Tibial nerve (tissue), 4 donors: ENCODE measurements at regions not wholly inside any gene's neighbourhood (a gene's known extent, or its start where the extent isn't known, plus 50 kb on each side); places are given as distances from the start of the nearest gene placed in this dataset.

Experiments used
- DNase-seq, 2 donors: peaks; one replicate each; pipeline ENCODE4 v3.0.0-alpha.2; 2019; ENCODE audit warnings: low spot score in 2 of 2
- H3K27ac ChIP-seq, 4 donors: fragments of 200-600 bp; sonication (generic) in 3 of 4; one replicate each; pipeline ENCODE4 v1.5.1; 2017 to 2019; ENCODE audit warnings: mild to moderate bottlenecking in 1 of 4
- H3K27me3 ChIP-seq, 2 donors: fragments of 200-600 bp; sonication (generic) in 1 of 2; one replicate each; pipeline versions ENCODE4 v1.5.1 to v1.6.0; 2017 to 2019
- H3K36me3 ChIP-seq, 3 donors: fragments of 200-600 bp; sonication (generic); one replicate each; pipeline ENCODE4 v1.5.1; 2018 to 2019
- H3K4me1 ChIP-seq, 4 donors: fragments of 200-600 bp; sonication (generic) in 3 of 4; one replicate each; pipeline ENCODE4 v1.5.1; 2017 to 2019
- H3K4me3 ChIP-seq, 4 donors: fragments of 200-600 bp; sonication (generic) in 3 of 4; one replicate each; pipeline ENCODE4 v1.5.1; 2017 to 2019; ENCODE audit warnings: mild to moderate bottlenecking in 1 of 4, moderate library complexity in 1 of 4
- H3K9me3 ChIP-seq, 4 donors: fragments of 200-600 bp; sonication (generic) in 3 of 4; one replicate each; pipeline ENCODE4 v1.5.1; 2017 to 2019
- CTCF ChIP-seq, 5 experiments: fragments of 200-600 bp in 3 of 5; fragments of 450-650 bp in 2 of 5; sonication (generic) in 3 of 5; IDR thresholded peaks; one replicate each; pipeline ENCODE4 v1.5.1; 2016 to 2019; ENCODE audit warnings: antibody characterized with exemption in 5 of 5, mild to moderate bottlenecking in 3 of 5, moderate library complexity in 2 of 5
- EP300 ChIP-seq, 2 donors: sonication (generic); formaldehyde crosslinking; IDR thresholded peaks; one replicate each; pipeline ENCODE4 v1.6.1; 2017; ENCODE audit warnings: antibody characterized with exemption in 2 of 2, mild to moderate bottlenecking in 1 of 2
- POLR2A ChIP-seq, 2 donors: fragments of 450-650 bp; IDR thresholded peaks; one replicate each; pipeline ENCODE4 v1.6.1; 2017; ENCODE audit warnings: antibody characterized with exemption in 2 of 2, mild to moderate bottlenecking in 2 of 2, moderate library complexity in 2 of 2
- WGBS, 2 donors: methylation state at CpG; one replicate each; pipeline ENCODE4 v1.1.5; 2018; 5-methylcytosine and 5-hydroxymethylcytosine counted together

- Histone ChIP-seq H3K27me3 (no peaks in the 10 kb centered on the region), H3K27ac (no peak overlapping the region), H3K4me1 (no peaks in the 10 kb centered on the region), H3K4me3 (no peak overlapping the region), H3K36me3 (no peaks in the 10 kb centered on the region), H3K9me3 (no peaks in the 10 kb centered on the region)
- DNase-seq, result no peak
- TF ChIP-seq POLR2A (IDR thresholded peaks at IDR 0.05) (no peak), CTCF (IDR thresholded peaks at IDR 0.05) (no peak), EP300 (IDR thresholded peaks at IDR 0.05) (no peak)
- WGBS, 2 donors, result 87 to 92% methylated on average over 8 of the region's 8 CpGs
Measured at GRCh38 chr2:16186661-16187481, 246.5 kb downstream of the MYCN start.

- H3K27ac ChIP-seq, result no peak overlapping the region
- no peaks in the 10 kb centered on the region for H3K27me3 ChIP-seq
- no peak for TF ChIP-seq CTCF (IDR thresholded peaks at IDR 0.05)
- TF ChIP-seq EP300 (IDR thresholded peaks at IDR 0.05), result no peak
- no peak for TF ChIP-seq POLR2A (IDR thresholded peaks at IDR 0.05)
- 79 to 82% methylated on average over 11 of the region's 11 CpGs for WGBS, 2 donors
- H3K4me3 ChIP-seq, result no peak overlapping the region
- no peaks in the 10 kb centered on the region for H3K36me3 ChIP-seq
- DNase-seq, result no peak
- no peaks in the 10 kb centered on the region for H3K9me3 ChIP-seq
- H3K4me1 ChIP-seq, result no peaks in the 10 kb centered on the region
Measured at GRCh38 chr2:16185801-16186272, 245.5 kb downstream of the MYCN start.

GRCh38 chr2:16184945-16185660 lies 244.8 kb downstream of the MYCN start:
- TF ChIP-seq CTCF (IDR thresholded peaks at IDR 0.05) (no peak), EP300 (IDR thresholded peaks at IDR 0.05) (no peak), POLR2A (IDR thresholded peaks at IDR 0.05) (no peak)
- WGBS, 2 donors, result 90 to 92% methylated on average over 9 of the region's 9 CpGs
- Histone ChIP-seq H3K9me3 (no peaks in the 10 kb centered on the region), H3K27me3 (no peaks in the 10 kb centered on the region), H3K36me3 (no peaks in the 10 kb centered on the region), H3K27ac (no peak overlapping the region), H3K4me1 (no peaks in the 10 kb centered on the region), H3K4me3 (no peak overlapping the region)
- no peak for DNase-seq

- no peak overlapping the region for H3K4me3 ChIP-seq
- H3K27ac ChIP-seq, result no peak overlapping the region
- no peak for DNase-seq
- H3K9me3 ChIP-seq, result no peaks in the 10 kb centered on the region
- no peaks in the 10 kb centered on the region for H3K36me3 ChIP-seq
- no peak for TF ChIP-seq CTCF (IDR thresholded peaks at IDR 0.05)
- TF ChIP-seq POLR2A (IDR thresholded peaks at IDR 0.05), result no peak
- TF ChIP-seq EP300 (IDR thresholded peaks at IDR 0.05), result no peak
- no peaks in the 10 kb centered on the region for H3K27me3 ChIP-seq
- no peaks in the 10 kb centered on the region for H3K4me1 ChIP-seq
- 39 to 57% methylated on average over 4 of the region's 4 CpGs for WGBS, 2 donors
Measured at GRCh38 chr2:16184341-16184890, 244.1 kb downstream of the MYCN start.

GRCh38 chr2:16183345-16183744 lies 243.0 kb downstream of the MYCN start:
- Histone ChIP-seq H3K9me3 (no peaks in the 10 kb centered on the region), H3K4me1 (no peaks in the 10 kb centered on the region), H3K36me3 (no peaks in the 10 kb centered on the region), H3K4me3 (no peak overlapping the region), H3K27ac (no peak overlapping the region), H3K27me3 (no peaks in the 10 kb centered on the region)
- no peak for TF ChIP-seq EP300 (IDR thresholded peaks at IDR 0.05)
- TF ChIP-seq CTCF (IDR thresholded peaks at IDR 0.05), result no peak
- no peak for TF ChIP-seq POLR2A (IDR thresholded peaks at IDR 0.05)
- no peak for DNase-seq
- 94 to 96% methylated on average over 3 of the region's 3 CpGs for WGBS, 2 donors
